Breast epithelium (tissue), 4 donors: ENCODE measurements at regions not wholly inside any gene's neighbourhood (a gene's known extent, or its start where the extent isn't known, plus 50 kb on each side); places are given as distances from the start of the nearest gene placed in this dataset.
A peak's percentile ranks its signal among the peaks of the same experiment; 100 is the strongest.

Source experiments
- DNase-seq, 2 donors: peaks; one replicate each; pipeline ENCODE4 v3.0.0-alpha.2; 2019; ENCODE audit warnings: low spot score in 2 of 2
- H3K27ac ChIP-seq, 2 donors: fragments of 200-600 bp; sonication (generic) in 1 of 2; one replicate each; pipeline ENCODE4 v1.5.1; 2016 to 2019; ENCODE audit warnings: mild to moderate bottlenecking in 1 of 2
- H3K27me3 ChIP-seq, 2 donors: fragments of 200-600 bp; sonication (generic) in 1 of 2; one replicate each; pipeline versions ENCODE4 v1.5.1 to v1.6.0; 2017 to 2019; ENCODE audit warnings: control low read depth in 1 of 2, mild to moderate bottlenecking in 1 of 2
- H3K36me3 ChIP-seq: fragments of 200-600 bp; one replicate; pipeline ENCODE4 v1.5.1; 2019
- H3K4me1 ChIP-seq, 2 donors: fragments of 200-600 bp; sonication (generic); one replicate each; pipeline ENCODE4 v1.5.1; 2016 to 2019; ENCODE audit warnings: control low read depth in 1 of 2
- H3K4me3 ChIP-seq, 3 donors: fragments of 200-600 bp; sonication (generic); 1 replicate in 2 of 3; 2 replicates in 1 of 3; pipeline ENCODE4 v1.5.1; 2016 to 2019; ENCODE audit warnings: mild to moderate bottlenecking in 3 of 3, moderate library complexity in 2 of 3
- H3K9me3 ChIP-seq, 2 donors: fragments of 200-600 bp; sonication (generic) in 1 of 2; one replicate each; pipeline ENCODE4 v1.5.1; 2016 to 2019; ENCODE audit warnings: control low read depth in 1 of 2
- CTCF ChIP-seq, 3 donors: fragments of 450-650 bp; IDR thresholded peaks; one replicate each; pipeline ENCODE4 v1.5.1; 2016 to 2017; ENCODE audit warnings: antibody characterized with exemption in 3 of 3, mild to moderate bottlenecking in 3 of 3, moderate library complexity in 3 of 3
- POLR2A ChIP-seq: fragments of 450-650 bp; IDR thresholded peaks from one replicate; pipeline ENCODE4 v1.6.1; 2016; ENCODE audit warnings: antibody characterized with exemption, mild to moderate bottlenecking, moderate library complexity
- POLR2AphosphoS5 ChIP-seq, 3 donors: sonication (generic); formaldehyde crosslinking; IDR thresholded peaks; one replicate each; pipeline ENCODE4 v1.6.1; 2017; ENCODE audit warnings: antibody characterized with exemption in 3 of 3
- intact Hi-C: fragments of 100-400 bp; cut with DNase I; formaldehyde crosslinking; loops from one replicate; pipeline ENCODE4 v1.15.1; 2023; ENCODE audit warnings: low total_unique reads

- no peaks in the 10 kb centered on the region for H3K27me3 ChIP-seq
- no peaks in the 10 kb centered on the region for H3K4me1 ChIP-seq
- no peaks in the 10 kb centered on the region for H3K36me3 ChIP-seq
- DNase-seq, result no peak
- TF ChIP-seq POLR2AphosphoS5 (IDR thresholded peaks at IDR 0.05), result no peak
- no peaks in the 10 kb centered on the region for H3K9me3 ChIP-seq
- H3K4me3 ChIP-seq, result no peak overlapping the region
- H3K27ac ChIP-seq, result peak overlapping the region in 1 of 2 donors; percentile 33
- intact Hi-C loops, result no loop called here
These were observed 635.9 kb downstream of the TLE1 start for GRCh38 chr9:81053298-81054025.

- intact Hi-C loops, result no loop called here
These were observed 636.5 kb downstream of the TLE1 start for GRCh38 chr9:81052846-81053245.

GRCh38 chr9:81047280-81047679, 642.1 kb downstream of the TLE1 start:
- H3K27me3 ChIP-seq, result no peaks in the 10 kb centered on the region
- no peaks in the 10 kb centered on the region for H3K4me1 ChIP-seq
- TF ChIP-seq POLR2A (no peak), CTCF (IDR thresholded peaks at IDR 0.05) (no peak), POLR2AphosphoS5 (IDR thresholded peaks at IDR 0.05) (no peak)
- no peak for DNase-seq
- no peaks in the 10 kb centered on the region for H3K36me3 ChIP-seq
- no peaks in the 10 kb centered on the region for H3K9me3 ChIP-seq
- H3K27ac ChIP-seq, result no peak overlapping the region
- H3K4me3 ChIP-seq, result no peak overlapping the region
- intact Hi-C loops, result no loop called here

More at GRCh38 chr9:81052846-81053245, 636.5 kb downstream of the TLE1 start:
- Histone ChIP-seq H3K27ac (peak overlapping the region in 1 of 2 donors; percentile 33), H3K27me3 (no peaks in the 10 kb centered on the region), H3K4me1 (no peaks in the 10 kb centered on the region), H3K9me3 (no peaks in the 10 kb centered on the region), H3K36me3 (no peaks in the 10 kb centered on the region), H3K4me3 (no peak overlapping the region)
- TF ChIP-seq POLR2AphosphoS5 (IDR thresholded peaks at IDR 0.05) (no peak), POLR2A (no peak), CTCF (IDR thresholded peaks at IDR 0.05) (no peak)
- no peak for DNase-seq

- no peaks in the 10 kb centered on the region for H3K9me3 ChIP-seq
- H3K4me1 ChIP-seq, result no peaks in the 10 kb centered on the region
- intact Hi-C loops, result no loop called here
- H3K4me3 ChIP-seq, result no peak overlapping the region
- no peak for TF ChIP-seq POLR2A
- TF ChIP-seq CTCF (IDR thresholded peaks at IDR 0.05), result no peak
- TF ChIP-seq POLR2AphosphoS5 (IDR thresholded peaks at IDR 0.05), result no peak
- DNase-seq, result no peak
- no peaks in the 10 kb centered on the region for H3K36me3 ChIP-seq
- H3K27ac ChIP-seq, result no peak overlapping the region
- H3K27me3 ChIP-seq, result no peaks in the 10 kb centered on the region
These were observed 643.7 kb downstream of the TLE1 start for GRCh38 chr9:81045658-81046057.

- H3K27me3 ChIP-seq, result no peaks in the 10 kb centered on the region
- H3K9me3 ChIP-seq, result no peaks in the 10 kb centered on the region
- H3K36me3 ChIP-seq, result no peaks in the 10 kb centered on the region
- H3K4me3 ChIP-seq, result no peak overlapping the region
- intact Hi-C loops, result loop anchor here (5.0 kb wide), 1 partner anchor 724 kb away; no protein-coding TSS in a partner anchor
- no peak overlapping the region for H3K27ac ChIP-seq
- DNase-seq, result no peak
- TF ChIP-seq POLR2AphosphoS5 (IDR thresholded peaks at IDR 0.05) (no peak), POLR2A (no peak), CTCF (IDR thresholded peaks at IDR 0.05) (no peak)
- H3K4me1 ChIP-seq, result no peaks in the 10 kb centered on the region
These were observed 651.5 kb downstream of the TLE1 start for GRCh38 chr9:81037889-81038288.
